HEK293 (cell line): ENCODE measurements at regions not wholly inside any gene's neighbourhood (a gene's known extent, or its start where the extent isn't known, plus 50 kb on each side); places are given as distances from the start of the nearest gene placed in this dataset.

ENCODE experiments used
- CTCF ChIA-PET: fragments of 350-600 bp; formaldehyde crosslinking; extraction: SDS; loops from one replicate; lab custom pipeline; 2021; ENCODE audit warnings: antibody characterized with exemption; lab: Yijun Ruan, JAX
- POLR2A ChIA-PET: fragments of 300-600 bp; formaldehyde crosslinking; extraction: SDS; loops from one replicate; lab custom pipeline; 2020; ENCODE audit warnings: antibody characterized with exemption, inconsistent platforms; lab: Yijun Ruan, JAX
- H3K27ac ChIP-seq: fragments of 200-500 bp; sonication (Bioruptor generic); 2 replicates; pipeline ENCODE4 v1.5.1; 2014; ENCODE audit warnings: low read depth, low read length, control low read depth, inconsistent platforms; ENCODE audit errors: extremely low read depth
- H3K36me3 ChIP-seq, 2 experiments: fragments of 200-500 bp in 1 of 2; sonication (Bioruptor generic) in 1 of 2; 1 replicate in 1 of 2; 2 replicates in 1 of 2; pipeline ENCODE4 v1.5.1; 2014 to 2017; ENCODE audit warnings: inconsistent platforms in 2 of 2, low read length in 2 of 2; ENCODE audit not compliant: control insufficient read depth in 2 of 2, insufficient read depth in 1 of 2
- H3K4me1 ChIP-seq: fragments of 200-500 bp; sonication (Bioruptor generic); 2 replicates; pipeline ENCODE4 v1.5.1; 2014; ENCODE audit warnings: mild to moderate bottlenecking, low read length, inconsistent platforms; ENCODE audit not compliant: control insufficient read depth, insufficient read depth
- H3K4me3 ChIP-seq: 2 replicates; pipeline ENCODE4 v1.5.1; 2011; ENCODE audit warnings: low read depth, mild to moderate bottlenecking, control low read depth, low read length, moderate library complexity
- H3K9me3 ChIP-seq: fragments of 200-500 bp; sonication (Bioruptor generic); 2 replicates; pipeline ENCODE4 v1.5.1; 2014; ENCODE audit warnings: low read depth, low read length, inconsistent platforms; ENCODE audit not compliant: control insufficient read depth, insufficient read depth
- BCL11A ChIP-seq: fragments of 450-650 bp; formaldehyde crosslinking; IDR thresholded peaks from 2 replicates; pipeline ENCODE4 v1.5.1; 2016; ENCODE audit warnings: low read depth, missing biosample characterization, missing genetic modification characterization
- GLI2 ChIP-seq: fragments of 450-650 bp; formaldehyde crosslinking; IDR thresholded peaks from 2 replicates; pipeline ENCODE4; 2017; ENCODE audit warnings: missing biosample characterization, missing genetic modification characterization, low read depth, borderline replicate concordance
- HOXA7 ChIP-seq: sonication (generic); formaldehyde crosslinking; IDR thresholded peaks from 2 replicates; pipeline ENCODE4 v1.8.1; 2022; ENCODE audit warnings: missing genetic modification reagents, borderline replicate concordance
- KLF7 ChIP-seq: fragments of 450-650 bp; formaldehyde crosslinking; IDR thresholded peaks from 2 replicates; pipeline ENCODE4 v1.5.1; 2016; ENCODE audit warnings: missing biosample characterization, missing genetic modification characterization, borderline replicate concordance
- ZBTB20 ChIP-seq: fragments of 450-650 bp; formaldehyde crosslinking; IDR thresholded peaks from 2 replicates; pipeline ENCODE4 v1.5.1; 2016; ENCODE audit warnings: missing biosample characterization, missing genetic modification characterization
- ZBTB6 ChIP-seq: fragments of 450-650 bp; formaldehyde crosslinking; IDR thresholded peaks from 2 replicates; pipeline ENCODE4 v1.5.1; 2017; ENCODE audit warnings: missing biosample characterization, missing genetic modification characterization
- ZBTB7A ChIP-seq: fragments of 450-650 bp; formaldehyde crosslinking; IDR thresholded peaks from 2 replicates; pipeline ENCODE4 v1.5.1; 2016; ENCODE audit warnings: low read depth, missing biosample characterization, missing genetic modification characterization
- ZBTB8A ChIP-seq: fragments of 450-650 bp; formaldehyde crosslinking; IDR thresholded peaks from 2 replicates; pipeline ENCODE4 v1.5.1; 2016; ENCODE audit warnings: missing biosample characterization, missing genetic modification characterization
- ZNF10 ChIP-seq: fragments of 450-650 bp; formaldehyde crosslinking; IDR thresholded peaks from 2 replicates; pipeline ENCODE4 v1.5.1; 2017; ENCODE audit warnings: missing biosample characterization, missing genetic modification characterization
- ZNF112 ChIP-seq: fragments of 450-650 bp; formaldehyde crosslinking; IDR thresholded peaks from 2 replicates; pipeline ENCODE4 v1.5.0; 2017; ENCODE audit warnings: missing biosample characterization, missing genetic modification characterization
- ZNF133 ChIP-seq: fragments of 450-650 bp; formaldehyde crosslinking; IDR thresholded peaks from 2 replicates; pipeline ENCODE4 v1.5.1; 2016; ENCODE audit warnings: missing biosample characterization, missing genetic modification characterization
- ZNF221 ChIP-seq: fragments of 450-650 bp; formaldehyde crosslinking; IDR thresholded peaks from 2 replicates; pipeline ENCODE4 v1.5.1; 2017; ENCODE audit warnings: missing biosample characterization, missing genetic modification characterization, borderline replicate concordance
- ZNF23 ChIP-seq: fragments of 450-650 bp; formaldehyde crosslinking; IDR thresholded peaks from 2 replicates; pipeline ENCODE4 v1.5.1; 2016; ENCODE audit warnings: missing biosample characterization, missing genetic modification characterization, borderline replicate concordance
- ZNF416 ChIP-seq: fragments of 450-650 bp; formaldehyde crosslinking; IDR thresholded peaks from 2 replicates; pipeline ENCODE4 v1.5.1; 2016; ENCODE audit warnings: missing biosample characterization, missing genetic modification characterization
- ZNF423 ChIP-seq: fragments of 450-650 bp; formaldehyde crosslinking; IDR thresholded peaks from 2 replicates; pipeline ENCODE4 v1.5.1; 2016; ENCODE audit warnings: missing biosample characterization, missing genetic modification characterization
- ZNF501 ChIP-seq: fragments of 450-650 bp; formaldehyde crosslinking; IDR thresholded peaks from 2 replicates; pipeline ENCODE4 v1.5.1; 2016; ENCODE audit warnings: missing biosample characterization, missing genetic modification characterization
- ZNF530 ChIP-seq: fragments of 450-650 bp; formaldehyde crosslinking; IDR thresholded peaks from 2 replicates; pipeline ENCODE4 v1.5.1; 2016; ENCODE audit warnings: low read depth, missing biosample characterization, missing genetic modification characterization
- ZNF560 ChIP-seq: fragments of 450-650 bp; formaldehyde crosslinking; IDR thresholded peaks from 2 replicates; pipeline ENCODE4 v1.5.1; 2017; ENCODE audit warnings: missing biosample characterization, missing genetic modification characterization, borderline replicate concordance
- ZNF629 ChIP-seq: fragments of 450-650 bp; formaldehyde crosslinking; IDR thresholded peaks from 2 replicates; pipeline ENCODE4 v1.5.1; 2017; ENCODE audit warnings: missing biosample characterization, missing genetic modification characterization
- ZNF639 ChIP-seq: fragments of 450-650 bp; formaldehyde crosslinking; IDR thresholded peaks from 2 replicates; pipeline ENCODE4 v1.5.1; 2016; ENCODE audit warnings: missing biosample characterization, missing genetic modification characterization
- ZNF677 ChIP-seq: fragments of 450-650 bp; IDR thresholded peaks from 2 replicates; pipeline ENCODE4 v1.5.0; 2018; ENCODE audit warnings: missing biosample characterization, mild to moderate bottlenecking, missing genetic modification characterization, moderate library complexity
- ZNF704 ChIP-seq: fragments of 450-650 bp; formaldehyde crosslinking; IDR thresholded peaks from 2 replicates; pipeline ENCODE4 v1.5.1; 2016; ENCODE audit warnings: missing biosample characterization, missing genetic modification characterization
- ZNF837 ChIP-seq: fragments of 450-650 bp; formaldehyde crosslinking; IDR thresholded peaks from 2 replicates; pipeline ENCODE4 v1.5.1; 2016; ENCODE audit warnings: missing biosample characterization, missing genetic modification characterization
- ZNF843 ChIP-seq: fragments of 450-650 bp; formaldehyde crosslinking; IDR thresholded peaks from 2 replicates; pipeline ENCODE4 v1.5.1; 2016; ENCODE audit warnings: missing biosample characterization, missing genetic modification characterization
- ZSCAN23 ChIP-seq: fragments of 450-650 bp; formaldehyde crosslinking; IDR thresholded peaks from 2 replicates; pipeline ENCODE4 v1.5.1; 2016; ENCODE audit warnings: missing biosample characterization, missing genetic modification characterization

GRCh38 chr3:18239674-18240073 is 185.5 kb downstream of the SATB1 start (continued):
- TF ChIP-seq ZNF23 (tag by site-specific recombination) = no peak
- no peak for TF ChIP-seq ZNF10 (tag by site-specific recombination)

GRCh38 chr3:18238746-18239331 is 186.3 kb downstream of the SATB1 start:
- no peak overlapping the region for H3K27ac ChIP-seq
- CTCF ChIA-PET = no interaction called here
- no peaks in the 10 kb centered on the region for H3K36me3 ChIP-seq
- H3K4me1 ChIP-seq = peaks cover 2% of the 10 kb centered on the region; the same call in 1 of the 2 replicates
- no peak for TF ChIP-seq ZNF221 (tag by site-specific recombination)
- TF ChIP-seq GLI2 (tag by site-specific recombination) = no peak
- no peak for TF ChIP-seq ZNF677 (tag by site-specific recombination)
- no peak for TF ChIP-seq ZNF112 (tag by site-specific recombination)
- TF ChIP-seq ZNF133 = no peak
- no peak for TF ChIP-seq ZNF629 (tag by site-specific recombination)
- TF ChIP-seq BCL11A (tag by site-specific recombination) = no peak
- TF ChIP-seq ZNF530 (tag by site-specific recombination) = no peak
- no peak for TF ChIP-seq KLF7
- TF ChIP-seq ZNF560 (tag by site-specific recombination) = no peak
- no peak for TF ChIP-seq ZBTB20
- TF ChIP-seq ZNF704 (tag by site-specific recombination) = no peak
- no peak for TF ChIP-seq ZNF501
- TF ChIP-seq HOXA7 (CRISPR knock-in tag) = no peak
- no peak for TF ChIP-seq ZNF639 (tag by site-specific recombination)
- no peak for TF ChIP-seq ZNF416
- POLR2A ChIA-PET = no interaction called here
- no peak overlapping the region for H3K4me3 ChIP-seq
- H3K9me3 ChIP-seq = no peaks in the 10 kb centered on the region

GRCh38 chr3:18238332-18238731 is 186.8 kb downstream of the SATB1 start:
- Histone ChIP-seq H3K27ac (no peak overlapping the region), H3K4me1 (peaks cover 2% of the 10 kb centered on the region; the same call in 1 of the 2 replicates), H3K36me3 (no peaks in the 10 kb centered on the region), H3K4me3 (no peak overlapping the region), H3K9me3 (no peaks in the 10 kb centered on the region)
- ChIA-PET POLR2A (no interaction called here), CTCF (interaction anchor here (0.6 kb wide), 1 partner anchor 817 kb away, joined by 4 read pairs; no protein-coding TSS in a partner anchor)
- TF ChIP-seq ZBTB20 (no peak), ZBTB6 (no peak), ZBTB7A (tag by site-specific recombination) (no peak), ZNF837 (tag by site-specific recombination) (no peak), ZNF423 (tag by site-specific recombination) (no peak), ZBTB8A (no peak), ZSCAN23 (no peak), ZNF843 (tag by site-specific recombination) (no peak)
